NB4 (cell line): ENCODE measurements at regions not wholly inside any gene's neighbourhood (a gene's known extent, or its start where the extent isn't known, plus 50 kb on each side); places are given as distances from the start of the nearest gene placed in this dataset.

ENCODE experiments used
- CTCF ChIP-seq: IDR thresholded peaks from one replicate; pipeline ENCODE4 v1.5.1; 2012; ENCODE audit warnings: low read depth, low read length
- MAX ChIP-seq: IDR thresholded peaks from 2 replicates; pipeline ENCODE4 v1.6.1; 2011; ENCODE audit warnings: low read depth, low read length
- MYC ChIP-seq: IDR thresholded peaks from 2 replicates; pipeline ENCODE4 v1.6.1; 2011; ENCODE audit warnings: low read depth, low read length
- POLR2A ChIP-seq: IDR thresholded peaks from 2 replicates; pipeline ENCODE4 v1.6.1; 2011; ENCODE audit warnings: mild to moderate bottlenecking; ENCODE audit not compliant: insufficient read length; ENCODE audit errors: extremely low read depth

GRCh38 chr11:114836161-114836560 lies 157.8 kb downstream of the NXPE2 start:
- no peak for TF ChIP-seq CTCF
- TF ChIP-seq POLR2A, result no peak
- TF ChIP-seq MAX, result no peak
- no peak for TF ChIP-seq MYC
